Adrenal gland (tissue), 9 donors: ENCODE measurements at regions not wholly inside any gene's neighbourhood (a gene's known extent, or its start where the extent isn't known, plus 50 kb on each side); places are given as distances from the start of the nearest gene placed in this dataset.

Experiments used
- DNase-seq, 7 donors: peaks; one replicate each; pipeline ENCODE4 v3.0.0-alpha.2; 2019 to 2020
- H3K27ac ChIP-seq, 5 donors: fragments of 200-600 bp; sonication (generic) in 4 of 5; 1 replicate in 3 of 5; 2 replicates in 2 of 5; pipeline versions ENCODE4 v1.5.1 to v1.8.0; 2016 to 2020; ENCODE audit warnings: mild to moderate bottlenecking in 1 of 5
- H3K27me3 ChIP-seq: fragments of 200-600 bp; 2 replicates; pipeline ENCODE4 v1.8.0; 2021
- H3K36me3 ChIP-seq, 2 donors: fragments of 200-600 bp; replicated peaks in 1 of 2; 1 replicate in 1 of 2; 2 replicates in 1 of 2; pipeline versions ENCODE4 v1.5.1 to v1.8.0; 2018 to 2022
- H3K4me1 ChIP-seq, 2 donors: fragments of 200-600 bp; replicated peaks in 1 of 2; 1 replicate in 1 of 2; 2 replicates in 1 of 2; pipeline versions ENCODE4 v1.5.1 to v1.8.0; 2018 to 2021
- H3K4me3 ChIP-seq, 4 donors: fragments of 200-600 bp; sonication (generic) in 3 of 4; one replicate each; pipeline ENCODE4 v1.5.1; 2016 to 2018
- H3K9me3 ChIP-seq, 3 donors: fragments of 200-600 bp; sonication (generic) in 1 of 3; replicated peaks in 1 of 3; 1 replicate in 2 of 3; 2 replicates in 1 of 3; pipeline versions ENCODE4 v1.5.1 to v1.8.0; 2016 to 2021
- POLR2A ChIP-seq, 2 donors: fragments of 450-650 bp; IDR thresholded peaks; one replicate each; pipeline ENCODE4 v1.6.1; 2017; ENCODE audit warnings: antibody characterized with exemption in 2 of 2, mild to moderate bottlenecking in 2 of 2, moderate library complexity in 1 of 2
- WGBS, 4 donors: extraction: QIAGEN DNeasy Blood & Tissue Kit in 2 of 4; methylation state at CpG; one replicate each; pipeline versions ENCODE4 v1.1.5 to v1.1.7; 2013 to 2017; 5-methylcytosine and 5-hydroxymethylcytosine counted together
- intact Hi-C, 2 donors: fragments of 100-400 bp; cut with DNase I; formaldehyde crosslinking; loops; one replicate each; pipeline versions ENCODE4 v1.14.1 to v1.15.0; 2022 to 2023
- TF ChIP-seq, protein P1 (sequence below), 6 experiments: fragments of 450-650 bp in 4 of 6; fragments of 200-600 bp in 2 of 6; sonication (generic) in 1 of 6; IDR thresholded peaks; 1 replicate in 5 of 6; 2 replicates in 1 of 6; pipeline versions ENCODE4 v1.5.1 to v1.8.0; 2016 to 2021; ENCODE audit warnings: antibody characterized with exemption in 6 of 6, mild to moderate bottlenecking in 2 of 6, moderate library complexity in 1 of 6
- donor health status: healthy with polysubstance abuse.
- donor health status: Bipolar disorder and iron deficiency.
- donor health status: DM: yes; HTN: yes; CAD: no.
- donor health status: DM: no; HTN: no; CAD: no.
- donor health status: DM: no; HTN: no; CAD: no.

DNA sequence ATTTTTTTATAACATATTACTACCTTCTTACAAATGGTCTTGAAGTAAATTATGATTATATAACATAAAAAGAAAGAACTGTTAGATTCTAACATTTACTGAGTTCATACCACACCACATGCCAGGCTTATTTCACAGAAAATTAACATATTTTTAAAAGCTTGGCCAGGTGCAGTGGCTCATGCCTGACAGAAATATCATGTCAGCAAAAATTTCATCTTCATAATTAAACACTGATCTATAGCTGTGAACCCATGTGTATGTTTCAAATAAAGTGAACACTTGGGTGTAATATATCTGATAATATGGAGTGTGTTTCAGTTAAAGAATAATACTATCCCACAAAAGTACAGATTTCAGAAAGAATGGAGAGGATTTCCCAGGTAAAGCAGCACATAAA lies 296.5 kb downstream of the SI start:
- H3K27ac ChIP-seq = no peak overlapping the region
- H3K9me3 ChIP-seq = no peaks in the 10 kb centered on the region
- no peak for TF ChIP-seq POLR2A (IDR thresholded peaks at IDR 0.05)
- TF ChIP-seq, protein P1, sequence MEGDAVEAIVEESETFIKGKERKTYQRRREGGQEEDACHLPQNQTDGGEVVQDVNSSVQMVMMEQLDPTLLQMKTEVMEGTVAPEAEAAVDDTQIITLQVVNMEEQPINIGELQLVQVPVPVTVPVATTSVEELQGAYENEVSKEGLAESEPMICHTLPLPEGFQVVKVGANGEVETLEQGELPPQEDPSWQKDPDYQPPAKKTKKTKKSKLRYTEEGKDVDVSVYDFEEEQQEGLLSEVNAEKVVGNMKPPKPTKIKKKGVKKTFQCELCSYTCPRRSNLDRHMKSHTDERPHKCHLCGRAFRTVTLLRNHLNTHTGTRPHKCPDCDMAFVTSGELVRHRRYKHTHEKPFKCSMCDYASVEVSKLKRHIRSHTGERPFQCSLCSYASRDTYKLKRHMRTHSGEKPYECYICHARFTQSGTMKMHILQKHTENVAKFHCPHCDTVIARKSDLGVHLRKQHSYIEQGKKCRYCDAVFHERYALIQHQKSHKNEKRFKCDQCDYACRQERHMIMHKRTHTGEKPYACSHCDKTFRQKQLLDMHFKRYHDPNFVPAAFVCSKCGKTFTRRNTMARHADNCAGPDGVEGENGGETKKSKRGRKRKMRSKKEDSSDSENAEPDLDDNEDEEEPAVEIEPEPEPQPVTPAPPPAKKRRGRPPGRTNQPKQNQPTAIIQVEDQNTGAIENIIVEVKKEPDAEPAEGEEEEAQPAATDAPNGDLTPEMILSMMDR (IDR thresholded peaks at IDR 0.05) = no peak
- intact Hi-C loops = no loop called here
- no peaks in the 10 kb centered on the region for H3K4me1 ChIP-seq
- no peaks in the 10 kb centered on the region for H3K27me3 ChIP-seq
- DNase-seq = no peak
- no peaks in the 10 kb centered on the region for H3K36me3 ChIP-seq
- H3K4me3 ChIP-seq = no peak overlapping the region

DNA sequence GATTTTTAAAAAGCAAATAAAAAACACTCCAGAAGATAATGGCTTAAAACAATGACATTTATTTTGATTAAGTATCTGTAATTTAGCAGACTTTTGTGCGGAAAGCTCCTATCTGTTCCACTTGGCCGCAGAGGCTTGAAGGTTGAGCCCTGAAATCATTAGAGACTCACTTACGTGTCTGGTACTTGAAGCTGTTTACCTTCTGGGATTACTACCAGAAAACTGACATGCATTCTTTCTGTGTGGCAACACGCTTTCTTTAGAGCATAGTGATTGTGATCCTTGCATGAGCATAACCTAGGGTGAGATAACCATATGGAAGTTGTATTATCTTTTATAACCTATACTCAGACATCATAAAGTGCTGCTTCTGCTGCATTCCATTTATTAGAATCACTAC lies 298.5 kb downstream of the SI start:
- H3K27me3 ChIP-seq = no peaks in the 10 kb centered on the region

DNA sequence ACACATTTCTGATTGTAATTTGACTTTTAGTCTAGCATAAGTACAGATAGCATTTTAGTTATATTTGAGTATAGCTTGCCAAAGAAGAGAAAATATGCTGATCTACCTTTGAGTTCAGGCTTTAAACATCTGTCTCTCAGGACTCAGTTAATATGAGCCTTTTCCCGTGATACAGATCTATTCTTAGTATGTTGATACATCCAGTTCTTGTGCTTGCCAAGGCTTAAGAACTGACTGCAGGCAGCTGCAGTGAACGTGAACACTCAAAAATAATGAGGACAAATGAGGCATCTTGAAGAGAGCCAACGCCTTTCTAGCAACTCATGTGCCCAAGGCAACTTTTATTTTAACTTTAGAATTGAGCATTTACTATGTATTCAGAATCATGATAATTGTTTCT lies 325.5 kb downstream of the SI start:
- DNase-seq = no peak
- TF ChIP-seq, protein P1 (IDR thresholded peaks at IDR 0.05) = no peak
- TF ChIP-seq POLR2A (IDR thresholded peaks at IDR 0.05) = no peak
- Histone ChIP-seq H3K4me1 (no peaks in the 10 kb centered on the region), H3K9me3 (peaks cover 0 to 6% (median 0%) of the 10 kb centered on the region in 3 donors), H3K27me3 (no peaks in the 10 kb centered on the region), H3K27ac (no peak overlapping the region), H3K4me3 (no peak overlapping the region), H3K36me3 (no peaks in the 10 kb centered on the region)
- 49 to 60% (median 50%) methylated on average over 3 of the region's 3 CpGs for WGBS, 4 donors
- intact Hi-C loops = no loop called here

More for the DNA sequence above, 298.5 kb downstream of the SI start:
- Histone ChIP-seq H3K9me3 (no peaks in the 10 kb centered on the region), H3K4me3 (no peak overlapping the region), H3K27ac (no peak overlapping the region), H3K36me3 (no peaks in the 10 kb centered on the region), H3K4me1 (no peaks in the 10 kb centered on the region)
- intact Hi-C loops = no loop called here
- 49 to 61% (median 59%) methylated on average over 4 of the region's 4 CpGs for WGBS, 4 donors
- TF ChIP-seq, protein P1 (IDR thresholded peaks at IDR 0.05) = no peak
- no peak for TF ChIP-seq POLR2A (IDR thresholded peaks at IDR 0.05)
- DNase-seq = no peak

DNA sequence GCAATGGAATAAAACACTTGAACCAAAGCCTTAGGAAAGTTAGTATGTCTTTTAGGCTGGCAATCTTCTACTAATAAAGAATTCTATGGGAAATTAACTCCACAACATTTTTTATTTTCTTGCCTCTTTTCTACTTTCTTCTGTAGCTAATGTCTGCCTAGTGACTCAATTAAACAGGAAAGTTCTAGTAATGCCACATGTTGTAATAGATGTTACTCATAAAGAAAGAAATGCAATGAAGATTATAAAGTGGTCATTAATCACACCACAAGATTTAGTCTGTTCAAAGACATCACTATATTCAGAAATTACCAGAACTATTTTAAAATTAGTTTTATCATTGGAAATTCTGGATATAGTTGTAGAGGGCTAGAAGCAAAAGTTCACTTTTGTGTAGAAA lies 329.7 kb downstream of the SI start:
- Histone ChIP-seq H3K36me3 (no peaks in the 10 kb centered on the region), H3K27me3 (no peaks in the 10 kb centered on the region), H3K4me3 (no peak overlapping the region), H3K27ac (no peak overlapping the region), H3K9me3 (peaks cover 0 to 6% (median 0%) of the 10 kb centered on the region in 3 donors), H3K4me1 (no peaks in the 10 kb centered on the region)
- TF ChIP-seq POLR2A (IDR thresholded peaks at IDR 0.05) = no peak
- TF ChIP-seq, protein P1 (IDR thresholded peaks at IDR 0.05) = no peak
- no peak for DNase-seq
- intact Hi-C loops = no loop called here
